NCI-H2029 treated with DMSO at 0.1 percent for 48 hours (cell line): ENCODE measurements at regions not wholly inside any gene's neighbourhood (a gene's known extent, or its start where the extent isn't known, plus 50 kb on each side); places are given as distances from the start of the nearest gene placed in this dataset.

Experiments
- DNase-seq: peaks from one replicate; lab custom pipeline; 2025; lab: John Stamatoyannopoulos, UW

GRCh38 chr16:6381896-6382295, 950.7 kb upstream of the RBFOX1 start:
- DNase-seq = no peak

- no peak for DNase-seq
These were observed 954.7 kb upstream of the RBFOX1 start for GRCh38 chr16:6377956-6378355.

- no peak for DNase-seq
These were observed 957.1 kb upstream of the RBFOX1 start for GRCh38 chr16:6375465-6376075.

GRCh38 chr16:6374821-6375220, 957.8 kb upstream of the RBFOX1 start:
- no peak for DNase-seq

- DNase-seq = no peak
These were observed 967.8 kb upstream of the RBFOX1 start for GRCh38 chr16:6364846-6365245.

DNA sequence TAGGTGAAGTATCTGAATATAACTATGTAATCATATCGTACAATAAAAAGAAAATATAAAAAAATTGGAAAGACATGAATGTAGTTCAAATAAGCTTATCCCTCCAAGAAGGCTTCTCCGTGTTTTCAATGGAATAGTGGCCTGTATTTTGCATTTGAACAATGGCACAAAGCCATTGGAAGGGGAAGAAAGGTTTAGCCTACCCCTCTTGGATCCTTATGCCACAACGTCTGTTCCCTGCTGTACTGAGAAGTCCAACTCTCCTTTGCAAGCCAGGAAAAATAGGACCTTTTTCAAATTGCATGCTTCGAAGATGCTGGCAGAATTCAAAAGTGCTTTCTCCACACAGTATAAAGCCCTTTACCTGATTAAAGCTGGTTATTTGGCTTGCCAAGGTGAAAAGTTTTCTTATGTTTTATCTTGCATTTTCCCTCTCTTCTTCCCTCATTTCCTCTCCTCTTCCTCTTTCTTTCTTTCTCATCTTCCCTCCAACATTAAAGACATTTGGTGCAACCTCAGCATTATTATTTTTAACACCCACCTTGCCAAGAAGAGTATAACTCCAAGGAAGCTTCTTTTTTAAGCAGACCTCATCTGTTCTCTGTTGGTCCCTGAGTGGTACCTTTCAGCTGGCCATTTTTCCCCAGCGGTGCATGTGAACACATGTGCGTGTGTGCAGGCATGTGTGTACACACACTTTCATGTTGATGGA, 968.6 kb upstream of the RBFOX1 start:
- DNase-seq = no peak

GRCh38 chr16:6363396-6363795, 969.2 kb upstream of the RBFOX1 start:
- DNase-seq = no peak

DNA sequence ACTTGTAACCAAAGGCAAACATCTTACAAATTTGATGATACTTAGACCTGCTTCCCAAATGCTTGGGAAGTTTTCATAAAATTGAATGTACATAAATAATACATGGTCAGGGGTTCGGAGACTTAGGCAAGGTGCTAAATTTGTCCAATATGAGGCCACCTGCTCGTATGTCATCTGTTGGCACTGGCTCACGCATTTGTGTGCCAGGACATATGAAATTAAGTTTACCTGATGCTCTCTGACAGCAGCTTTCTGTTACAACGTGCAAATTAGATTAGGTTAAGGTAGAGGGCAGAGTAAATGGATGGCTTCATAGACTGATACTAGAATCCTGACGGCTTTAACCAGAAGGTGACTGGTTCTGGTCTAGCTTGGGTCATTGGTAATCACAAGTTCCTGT, 970.3 kb upstream of the RBFOX1 start:
- DNase-seq = no peak

GRCh38 chr16:6360641-6361040, 972.0 kb upstream of the RBFOX1 start:
- no peak for DNase-seq

GRCh38 chr16:6356911-6357310, 975.7 kb upstream of the RBFOX1 start:
- DNase-seq = no peak

DNA sequence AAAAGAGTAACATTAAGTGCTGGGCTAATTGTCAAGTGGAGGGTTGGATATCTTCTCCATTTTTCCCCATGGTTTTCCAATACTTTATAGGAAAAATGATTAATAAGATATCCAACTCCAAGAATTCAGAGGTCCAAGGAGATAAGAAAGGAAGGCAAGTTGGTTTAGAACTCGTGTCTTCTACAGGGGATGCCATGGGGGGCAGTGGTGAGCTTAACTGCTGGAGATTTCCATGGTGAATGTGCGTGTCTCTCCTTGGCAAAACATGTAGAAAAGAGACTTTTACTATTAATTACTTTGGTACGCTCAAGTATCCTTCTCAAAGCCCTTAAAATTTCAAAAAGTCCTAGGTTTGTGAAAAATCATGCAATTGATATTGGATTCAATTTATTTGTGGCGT, 982.9 kb upstream of the RBFOX1 start:
- no peak for DNase-seq

DNA sequence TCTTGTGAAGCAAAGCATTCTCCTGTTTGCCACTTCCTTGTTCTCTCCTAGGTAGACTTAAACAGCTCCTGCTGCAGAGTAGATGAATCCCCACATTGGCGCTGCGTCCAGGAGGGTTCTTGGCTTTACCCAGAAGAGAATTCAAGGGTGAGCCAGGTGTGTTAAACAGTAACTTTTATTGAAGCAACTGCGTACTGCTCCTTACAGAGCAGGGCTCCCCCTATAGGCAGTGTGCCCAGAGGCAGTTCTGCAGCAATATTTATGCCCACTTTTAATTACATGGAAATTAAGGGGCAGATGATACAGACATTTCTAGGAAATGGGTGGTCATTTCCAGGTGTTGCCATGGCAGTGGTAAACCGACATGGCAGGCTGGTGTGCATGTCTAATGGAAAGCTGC, 987.6 kb upstream of the RBFOX1 start:
- no peak for DNase-seq

DNA sequence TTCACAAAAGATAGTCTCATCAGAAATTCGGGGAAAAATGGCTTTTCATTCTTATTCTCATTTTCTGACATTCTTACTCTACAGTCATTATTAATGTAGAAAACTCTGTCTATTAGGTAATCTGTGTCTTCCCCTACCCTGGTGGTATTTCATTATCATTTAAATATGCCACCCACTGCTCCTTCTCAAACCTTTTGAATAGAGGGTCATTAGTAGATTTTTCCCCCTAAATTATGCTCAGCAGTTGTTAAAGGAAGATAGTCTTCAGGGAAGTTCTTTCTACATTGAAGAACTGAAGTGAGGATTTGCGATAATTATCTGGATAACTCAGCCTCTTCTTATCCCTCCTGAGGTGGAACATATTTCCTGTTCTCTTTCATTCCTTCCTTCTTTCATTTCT, 989.5 kb upstream of the RBFOX1 start:
- DNase-seq = no peak

DNA sequence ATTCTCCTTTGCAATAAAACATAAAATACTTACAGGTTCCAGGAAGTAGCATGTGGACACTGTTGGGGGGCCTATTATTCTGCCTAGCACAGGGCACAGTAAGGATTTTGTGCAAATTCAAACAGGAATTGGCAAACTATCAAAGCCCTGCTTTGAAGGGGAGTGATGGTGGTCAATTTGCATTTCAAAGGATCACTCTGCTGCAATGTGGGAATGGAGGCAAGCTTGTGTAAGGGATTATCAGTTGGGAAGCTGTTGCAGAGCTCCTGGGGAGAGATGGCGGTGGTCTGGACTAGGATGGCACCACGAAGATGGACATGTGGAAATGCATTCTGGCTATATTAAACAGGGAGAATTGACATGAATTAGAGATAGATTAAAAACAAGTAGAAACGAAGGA, 990.7 kb upstream of the RBFOX1 start:
- DNase-seq = no peak

DNA sequence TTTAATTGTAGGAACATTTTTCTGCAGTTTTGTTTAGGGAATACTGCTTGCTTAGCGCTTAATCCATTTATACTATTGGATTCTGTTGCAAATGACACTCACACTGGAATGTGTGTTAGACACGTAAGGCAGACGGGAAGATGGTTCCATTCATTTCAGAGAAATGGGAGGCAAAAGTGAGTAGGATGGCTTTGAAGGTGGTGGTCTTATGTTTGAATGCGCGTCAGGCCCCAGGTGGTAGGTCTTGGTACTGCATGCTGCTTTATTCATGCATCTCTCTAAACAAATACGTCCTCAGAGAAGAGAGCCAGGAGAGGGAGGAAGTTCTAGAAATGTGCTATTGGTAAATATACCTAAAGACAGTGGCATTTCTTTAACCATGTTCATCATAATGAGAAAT, 997.6 kb upstream of the RBFOX1 start:
- DNase-seq = no peak

DNA sequence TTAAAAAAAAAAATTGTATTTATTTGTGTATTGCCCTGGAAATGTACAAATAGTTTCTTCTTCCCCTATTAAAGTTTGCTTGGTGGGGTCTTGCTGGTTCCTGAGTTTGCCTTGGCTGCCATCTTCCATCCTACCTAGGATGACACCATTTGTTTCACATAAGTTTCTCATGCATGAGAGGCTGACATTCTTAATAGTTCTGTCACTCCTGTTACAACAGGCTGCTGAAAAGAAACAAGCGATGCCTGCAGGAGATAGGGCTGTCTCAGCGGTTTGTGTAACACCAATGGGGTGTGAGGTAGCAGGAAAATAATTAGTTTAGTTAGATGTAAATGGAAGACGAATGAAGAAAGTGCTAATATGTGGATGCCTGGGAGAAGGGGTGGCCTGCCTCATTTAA, 1000.9 kb upstream of the RBFOX1 start:
- no peak for DNase-seq

- DNase-seq = no peak
These were observed 1014.7 kb upstream of the RBFOX1 start for GRCh38 chr16:6317934-6318333.

GRCh38 chr16:6309271-6309670, 1023.4 kb upstream of the RBFOX1 start:
- DNase-seq = no peak

DNA sequence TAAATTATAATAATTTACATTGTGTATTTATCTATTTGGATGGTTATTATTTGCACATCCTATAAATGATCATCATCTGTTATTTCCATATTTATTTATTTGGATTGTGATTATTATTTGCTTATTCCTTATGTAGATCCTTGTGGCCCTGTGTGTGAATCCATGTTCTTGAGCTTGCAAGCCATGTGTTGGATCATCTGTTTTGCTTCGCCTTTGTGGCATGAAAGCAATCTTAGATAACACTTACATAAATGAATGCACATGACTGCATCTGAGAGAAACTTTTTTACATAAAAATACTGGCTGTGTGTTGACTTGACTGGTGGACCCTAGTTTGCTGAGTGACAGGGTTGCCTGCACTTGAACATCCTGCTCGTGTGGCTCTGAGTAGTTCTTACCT, 1024.5 kb upstream of the RBFOX1 start:
- DNase-seq = no peak

- no peak for DNase-seq
These were observed 1032.1 kb upstream of the RBFOX1 start for GRCh38 chr16:6300523-6300922.

DNA sequence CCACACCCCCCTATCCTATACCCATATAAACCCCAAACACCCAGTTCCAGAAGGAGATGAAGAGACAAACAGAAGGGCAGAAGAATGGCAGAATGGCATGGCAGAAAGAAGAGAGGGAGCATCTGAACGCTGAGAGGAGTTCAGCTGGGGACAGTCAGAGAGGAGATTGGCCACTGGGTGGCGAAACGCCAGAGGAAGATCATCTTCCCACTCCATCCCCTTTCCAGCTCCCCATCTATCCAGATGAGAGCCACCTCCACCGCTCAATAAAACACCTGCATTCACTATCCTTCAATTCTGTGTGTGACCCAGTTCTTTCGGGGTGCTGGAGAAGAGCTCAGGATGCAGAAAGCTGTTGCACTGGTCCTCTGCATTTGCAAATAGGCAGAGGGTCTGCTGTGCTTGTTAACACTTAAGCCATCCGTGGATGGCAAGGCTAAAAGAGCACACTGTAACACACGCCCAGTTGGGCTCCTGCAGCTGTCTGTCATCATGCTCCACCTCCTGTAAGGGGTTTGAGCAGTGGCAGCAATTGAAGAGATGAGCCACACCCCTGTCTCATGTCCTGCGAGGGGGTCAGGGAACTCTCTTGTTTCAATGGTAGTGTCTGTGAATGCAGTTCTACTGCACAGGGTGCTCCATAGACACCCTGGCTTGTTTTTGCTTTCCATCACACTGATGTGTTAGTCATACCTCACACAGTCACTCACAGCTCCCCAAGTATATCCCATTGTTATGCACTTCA, 1034.8 kb upstream of the RBFOX1 start:
- no peak for DNase-seq

GRCh38 chr16:6286176-6286575, 1046.5 kb upstream of the RBFOX1 start:
- DNase-seq = no peak

GRCh38 chr16:6284731-6285130, 1047.9 kb upstream of the RBFOX1 start:
- DNase-seq = no peak
